Brain microvascular endothelial cell (primary cell): ENCODE measurements at regions not wholly inside any gene's neighbourhood (a gene's known extent, or its start where the extent isn't known, plus 50 kb on each side); places are given as distances from the start of the nearest gene placed in this dataset.

Experiments used
- DNase-seq: peaks from one replicate; pipeline ENCODE4 v3.0.0-alpha.2; 2020
- H3K27ac ChIP-seq: fragments of 250-450 bp; sonication (Bioruptor Pico); 2 replicates; pipeline ENCODE4 v1.5.1; 2020; ENCODE audit warnings: mild to moderate bottlenecking, moderate library complexity
- H3K27me3 ChIP-seq: fragments of 250-450 bp; sonication (Bioruptor Pico); replicated peaks from 2 replicates; pipeline ENCODE4 v1.5.1; 2020; ENCODE audit warnings: mild to moderate bottlenecking
- H3K36me3 ChIP-seq: fragments of 250-450 bp; sonication (Bioruptor Pico); replicated peaks from 2 replicates; pipeline ENCODE4 v1.5.1; 2020; ENCODE audit warnings: mild to moderate bottlenecking
- H3K4me3 ChIP-seq: 2 replicates; pipeline ENCODE4 v1.5.1; 2011; ENCODE audit warnings: low read depth, mild to moderate bottlenecking, control low read depth, low read length, moderate library complexity
- in situ Hi-C: cut with HindIII; loops from 2 replicates; pipeline ENCODE4 v1.10.0; 2017; ENCODE audit warnings: low sequenced_read_pairs, low pct_ligation_motif_present
- TF ChIP-seq, protein P1 (sequence below): IDR thresholded peaks from 2 replicates; pipeline ENCODE4 v1.5.1; 2011; ENCODE audit warnings: low read depth, mild to moderate bottlenecking, moderate library complexity, low read length, control low read depth, inconsistent platforms; ENCODE audit errors: missing control alignments

DNA sequence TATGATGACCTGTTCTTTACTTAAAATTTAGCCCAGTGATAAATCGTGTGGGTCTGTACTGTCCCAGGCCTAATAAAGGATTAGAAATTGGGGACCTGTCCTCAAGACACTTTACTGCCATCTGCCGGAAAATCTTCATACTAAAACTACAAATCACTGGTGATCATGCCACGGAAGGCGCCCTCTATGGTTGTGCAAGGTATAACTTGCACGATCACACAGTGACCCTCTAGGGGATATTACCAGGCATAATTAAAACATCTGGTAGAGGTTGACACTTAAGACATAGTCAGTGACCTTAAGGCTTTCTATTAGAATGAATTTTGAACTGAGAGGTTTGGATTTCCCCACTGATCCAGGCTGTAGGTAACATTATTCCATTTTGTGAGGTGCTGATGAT lies 172.6 kb downstream of the BMP2 start:
- Histone ChIP-seq H3K27ac (no peak overlapping the region), H3K36me3 (no peaks in the 10 kb centered on the region), H3K27me3 (no peaks in the 10 kb centered on the region), H3K4me3 (no peak overlapping the region)
- no peak for DNase-seq
- TF ChIP-seq, protein P1, sequence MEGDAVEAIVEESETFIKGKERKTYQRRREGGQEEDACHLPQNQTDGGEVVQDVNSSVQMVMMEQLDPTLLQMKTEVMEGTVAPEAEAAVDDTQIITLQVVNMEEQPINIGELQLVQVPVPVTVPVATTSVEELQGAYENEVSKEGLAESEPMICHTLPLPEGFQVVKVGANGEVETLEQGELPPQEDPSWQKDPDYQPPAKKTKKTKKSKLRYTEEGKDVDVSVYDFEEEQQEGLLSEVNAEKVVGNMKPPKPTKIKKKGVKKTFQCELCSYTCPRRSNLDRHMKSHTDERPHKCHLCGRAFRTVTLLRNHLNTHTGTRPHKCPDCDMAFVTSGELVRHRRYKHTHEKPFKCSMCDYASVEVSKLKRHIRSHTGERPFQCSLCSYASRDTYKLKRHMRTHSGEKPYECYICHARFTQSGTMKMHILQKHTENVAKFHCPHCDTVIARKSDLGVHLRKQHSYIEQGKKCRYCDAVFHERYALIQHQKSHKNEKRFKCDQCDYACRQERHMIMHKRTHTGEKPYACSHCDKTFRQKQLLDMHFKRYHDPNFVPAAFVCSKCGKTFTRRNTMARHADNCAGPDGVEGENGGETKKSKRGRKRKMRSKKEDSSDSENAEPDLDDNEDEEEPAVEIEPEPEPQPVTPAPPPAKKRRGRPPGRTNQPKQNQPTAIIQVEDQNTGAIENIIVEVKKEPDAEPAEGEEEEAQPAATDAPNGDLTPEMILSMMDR = peak; percentile 25
- in situ Hi-C loops = no loop called here

DNA sequence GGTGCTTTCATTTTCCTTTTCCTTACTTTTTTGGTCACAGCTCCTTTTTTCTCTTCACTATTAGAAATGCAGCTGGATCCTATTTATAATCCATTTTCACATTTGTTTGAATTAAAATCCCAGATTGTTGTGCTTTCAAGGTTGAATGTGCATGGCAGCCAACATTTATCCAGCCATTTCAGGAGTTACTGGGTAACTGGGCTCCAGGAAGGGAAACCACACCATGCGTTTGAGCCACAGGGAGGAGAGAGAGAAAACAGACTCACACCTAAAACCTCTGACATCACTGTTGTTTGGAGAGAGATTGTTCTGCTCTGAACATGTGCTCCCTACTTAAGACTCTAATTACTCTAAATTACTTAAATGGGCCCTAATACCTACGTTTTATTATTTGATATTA lies 173.4 kb downstream of the BMP2 start:
- TF ChIP-seq, protein P1 = no peak
- DNase-seq = no peak
- H3K4me3 ChIP-seq = no peak overlapping the region
- no peaks in the 10 kb centered on the region for H3K27me3 ChIP-seq
- in situ Hi-C loops = no loop called here
- no peaks in the 10 kb centered on the region for H3K36me3 ChIP-seq
- no peak overlapping the region for H3K27ac ChIP-seq

DNA sequence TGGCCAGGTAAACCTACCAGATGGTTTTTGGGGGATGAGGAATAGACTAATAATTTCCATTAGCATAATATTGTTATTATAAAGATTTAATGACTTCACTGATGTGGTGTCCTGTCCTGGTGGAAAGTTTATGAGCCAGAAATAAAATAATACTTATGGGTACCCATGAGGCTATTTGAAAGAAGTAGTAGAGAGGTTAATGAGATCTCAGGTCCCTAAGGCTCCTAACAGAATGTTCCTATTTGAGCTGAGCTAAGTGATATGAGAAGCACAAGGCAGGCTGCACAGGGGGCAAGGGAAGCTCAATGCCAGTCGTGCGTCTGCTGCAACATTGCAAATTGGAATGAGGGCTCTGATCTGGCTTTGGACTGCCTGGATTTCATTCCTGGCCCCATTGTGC lies 174.1 kb downstream of the BMP2 start:
- DNase-seq = no peak
- no peaks in the 10 kb centered on the region for H3K27me3 ChIP-seq
- H3K4me3 ChIP-seq = no peak overlapping the region
- H3K36me3 ChIP-seq = no peaks in the 10 kb centered on the region
- in situ Hi-C loops = no loop called here
- TF ChIP-seq, protein P1 = no peak
- no peak overlapping the region for H3K27ac ChIP-seq

DNA sequence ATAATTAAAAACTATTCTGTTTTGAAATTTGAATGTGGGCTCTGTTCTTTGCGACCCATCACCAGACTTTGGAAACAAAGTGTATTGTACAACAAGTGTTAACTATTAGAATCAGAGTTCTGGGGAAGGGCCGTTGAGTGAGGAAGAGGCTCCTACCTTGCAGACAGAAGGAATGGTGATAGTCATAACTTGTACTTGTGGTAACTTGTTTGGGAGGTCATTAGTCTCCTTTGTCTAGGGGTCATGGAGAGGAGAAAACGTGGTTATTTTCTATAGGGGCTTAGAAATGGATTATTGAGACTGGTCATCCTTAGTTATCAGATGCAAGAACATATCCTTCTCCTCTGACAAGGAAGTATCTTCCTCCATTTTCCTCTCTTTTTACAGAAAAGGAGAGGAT lies 174.8 kb downstream of the BMP2 start:
- H3K4me3 ChIP-seq = no peak overlapping the region
- no peak overlapping the region for H3K27ac ChIP-seq
- no peaks in the 10 kb centered on the region for H3K36me3 ChIP-seq
- TF ChIP-seq, protein P1 = no peak
- in situ Hi-C loops = no loop called here
- no peak for DNase-seq
- no peaks in the 10 kb centered on the region for H3K27me3 ChIP-seq

DNA sequence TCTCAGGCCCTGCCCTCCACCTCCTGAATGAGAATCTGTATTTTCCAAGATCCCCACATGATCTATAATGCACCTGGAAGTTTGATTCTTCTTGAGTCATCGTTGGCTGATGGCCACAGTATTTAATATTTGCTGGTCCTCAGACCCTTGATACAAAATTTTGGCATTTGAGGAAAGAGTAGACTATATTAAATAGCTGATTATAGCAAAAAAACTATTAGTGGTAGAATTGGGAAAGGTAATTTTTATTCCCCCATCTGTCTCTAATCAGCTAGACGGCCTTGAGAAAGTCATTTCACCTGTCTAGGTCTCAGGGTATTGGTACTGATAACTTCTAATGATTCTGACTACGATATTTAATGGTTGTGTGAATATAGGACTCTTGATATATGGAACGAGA lies 176.8 kb downstream of the BMP2 start:
- no peak for DNase-seq
- TF ChIP-seq, protein P1 = no peak
- in situ Hi-C loops = no loop called here
- Histone ChIP-seq H3K27ac (no peak overlapping the region), H3K4me3 (no peak overlapping the region), H3K36me3 (no peaks in the 10 kb centered on the region), H3K27me3 (no peaks in the 10 kb centered on the region)

DNA sequence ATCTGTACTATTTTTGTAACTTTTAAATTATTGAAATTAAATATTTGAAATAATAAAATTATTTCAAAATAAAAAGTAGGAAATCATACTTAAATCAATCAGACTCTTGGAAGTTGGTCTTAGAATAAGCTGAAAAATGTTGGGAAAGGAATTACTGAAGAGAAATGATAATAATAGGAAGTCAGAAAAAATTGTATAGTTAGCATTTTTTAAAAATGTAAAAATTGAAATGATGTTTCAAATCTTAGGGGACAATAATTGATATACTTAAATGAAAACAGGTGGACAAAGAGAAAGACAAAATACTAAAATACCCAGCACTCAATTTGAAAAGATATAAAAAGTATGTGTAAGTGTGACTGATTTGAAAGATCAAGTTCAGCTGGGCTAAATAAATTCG lies 186.1 kb downstream of the BMP2 start:
- DNase-seq = no peak
- Histone ChIP-seq H3K36me3 (no peaks in the 10 kb centered on the region), H3K4me3 (no peak overlapping the region), H3K27ac (no peak overlapping the region), H3K27me3 (no peaks in the 10 kb centered on the region)
- in situ Hi-C loops = no loop called here
- TF ChIP-seq, protein P1 = no peak
